Activated CD4-positive, alpha-beta memory T cell treated with anti-CD3 and anti-CD28 coated beads, Interleukin-2, amount 10 ng/mL, durations not matched to agents 7 days and 5 days (primary cell): ENCODE measurements at regions not wholly inside any gene's neighbourhood (a gene's known extent, or its start where the extent isn't known, plus 50 kb on each side); places are given as distances from the start of the nearest gene placed in this dataset.

ENCODE experiments used
- CTCF ChIA-PET: fragments of 350-600 bp; sonication (Branson Sonifier 250); formaldehyde crosslinking; loops from one replicate; lab custom pipeline; 2021; ENCODE audit warnings: antibody characterized with exemption, inconsistent platforms; lab: Charles Lee
- POLR2A ChIA-PET: fragments of 350-600 bp; sonication (Branson Sonifier 250); formaldehyde crosslinking; loops from one replicate; lab custom pipeline; 2021; ENCODE audit warnings: antibody characterized with exemption; lab: Charles Lee
- DNase-seq: peaks from one replicate; pipeline ENCODE4 v3.0.0-alpha.2; 2020
- H3K27ac Mint-ChIP-seq: one replicate; pipeline ENCODE4 v1.8.0; 2021; ENCODE audit warnings: mild to moderate bottlenecking, mixed read lengths
- H3K27me3 Mint-ChIP-seq: one replicate; pipeline ENCODE4 v1.8.0; 2021; ENCODE audit warnings: mixed read lengths
- H3K36me3 Mint-ChIP-seq: one replicate; pipeline ENCODE4 v1.8.0; 2021; ENCODE audit warnings: low read depth, mixed read lengths
- H3K4me1 Mint-ChIP-seq: one replicate; pipeline ENCODE4 v1.8.0; 2021; ENCODE audit warnings: mixed read lengths
- H3K4me3 Mint-ChIP-seq: one replicate; pipeline ENCODE4 v1.8.0; 2021; ENCODE audit warnings: mild to moderate bottlenecking, mixed read lengths
- H3K9me3 Mint-ChIP-seq: one replicate; pipeline ENCODE4 v1.8.0; 2021; ENCODE audit warnings: mixed read lengths

- CTCF ChIA-PET = interaction anchor here (1.3 kb wide), 1 partner anchor 70 kb away, joined by 3 read pairs; no protein-coding TSS in a partner anchor
Measured at GRCh38 chr9:105052346-105052745, 124.4 kb upstream of the ABCA1 start.

GRCh38 chr9:105053209-105053652 lies 125.3 kb upstream of the ABCA1 start:
- Mint-ChIP-seq H3K4me1 (peaks cover 19% of the 10 kb centered on the region), H3K36me3 (no peaks in the 10 kb centered on the region), H3K27me3 (no peaks in the 10 kb centered on the region), H3K27ac (no peak overlapping the region), H3K9me3 (no peaks in the 10 kb centered on the region), H3K4me3 (no peak overlapping the region)
- CTCF ChIA-PET = interaction anchor here (1.3 kb wide), 1 partner anchor 71 kb away, joined by 3 read pairs; no protein-coding TSS in a partner anchor
- DNase-seq = peak; percentile 33
- POLR2A ChIA-PET = no interaction called here

More at GRCh38 chr9:105052346-105052745, 124.4 kb upstream of the ABCA1 start:
- Mint-ChIP-seq H3K4me1 (peaks cover 19% of the 10 kb centered on the region), H3K9me3 (no peaks in the 10 kb centered on the region), H3K27me3 (no peaks in the 10 kb centered on the region), H3K36me3 (no peaks in the 10 kb centered on the region), H3K27ac (no peak overlapping the region), H3K4me3 (no peak overlapping the region)
- no peak for DNase-seq
- POLR2A ChIA-PET = interaction anchor here (0.7 kb wide), 1 partner anchor 110 kb away, joined by 3 read pairs; no protein-coding TSS in a partner anchor

- CTCF ChIA-PET = interaction anchor here (0.5 kb wide), 1 partner anchor 192 kb away, joined by 3 read pairs; no protein-coding TSS in a partner anchor
- DNase-seq = no peak
- Mint-ChIP-seq H3K36me3 (no peaks in the 10 kb centered on the region), H3K4me3 (no peak overlapping the region), H3K27me3 (no peaks in the 10 kb centered on the region), H3K27ac (no peak overlapping the region), H3K9me3 (no peaks in the 10 kb centered on the region), H3K4me1 (peaks cover 19% of the 10 kb centered on the region)
- POLR2A ChIA-PET = no interaction called here
Measured at GRCh38 chr9:105054491-105054890, 126.5 kb upstream of the ABCA1 start.

DNA sequence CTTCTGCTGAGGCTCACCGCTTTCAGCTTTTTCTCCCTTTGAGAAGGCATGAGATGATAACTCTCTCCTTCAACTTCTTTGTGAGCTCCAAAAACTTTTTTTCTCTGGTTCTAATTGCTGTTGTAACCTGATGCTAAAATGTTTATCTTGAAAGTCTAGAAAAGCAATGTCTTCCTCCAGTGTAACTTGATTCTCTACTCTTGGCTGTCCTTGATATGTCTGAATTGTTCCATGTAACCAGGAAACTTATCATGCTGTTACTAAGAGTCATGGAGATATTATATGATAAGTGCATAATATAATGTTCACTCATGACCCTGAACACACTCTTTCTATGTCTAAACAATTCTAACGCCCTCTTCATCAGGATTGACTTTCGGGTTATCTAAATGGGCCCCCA lies 128.0 kb upstream of the ABCA1 start:
- no peak overlapping the region for H3K27ac Mint-ChIP-seq
- no peak for DNase-seq
- H3K9me3 Mint-ChIP-seq = no peaks in the 10 kb centered on the region
- no peaks in the 10 kb centered on the region for H3K27me3 Mint-ChIP-seq
- H3K4me1 Mint-ChIP-seq = peaks cover 19% of the 10 kb centered on the region
- ChIA-PET POLR2A (no interaction called here), CTCF (no interaction called here)
- H3K4me3 Mint-ChIP-seq = no peak overlapping the region
- no peaks in the 10 kb centered on the region for H3K36me3 Mint-ChIP-seq

DNA sequence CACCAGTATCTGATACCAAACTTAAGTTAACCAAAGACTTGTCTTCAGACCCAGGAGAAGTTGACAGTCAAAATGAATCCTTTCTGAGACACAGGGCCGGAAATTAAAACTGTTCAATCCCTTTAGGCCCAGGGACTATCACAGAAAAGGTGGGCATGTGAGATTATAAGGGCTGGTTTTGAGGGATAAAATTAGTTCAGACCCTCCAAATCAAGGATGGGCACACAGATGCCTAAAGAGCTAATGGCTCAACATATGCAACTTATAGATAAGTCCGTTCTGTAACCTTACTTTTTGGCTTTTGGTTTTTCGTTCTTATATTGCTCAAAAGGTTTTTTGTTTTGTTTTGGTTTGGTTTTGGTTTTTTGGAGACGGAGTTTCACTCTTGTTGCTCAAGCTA lies 129.6 kb upstream of the ABCA1 start:
- Mint-ChIP-seq H3K4me3 (no peak overlapping the region), H3K9me3 (no peaks in the 10 kb centered on the region), H3K36me3 (no peaks in the 10 kb centered on the region), H3K27ac (no peak overlapping the region), H3K27me3 (no peaks in the 10 kb centered on the region), H3K4me1 (peaks cover 11% of the 10 kb centered on the region)
- DNase-seq = no peak
- ChIA-PET POLR2A (no interaction called here), CTCF (no interaction called here)

- no peak for DNase-seq
- ChIA-PET CTCF (no interaction called here), POLR2A (no interaction called here)
- Mint-ChIP-seq H3K27ac (no peak overlapping the region), H3K9me3 (peaks cover 4% of the 10 kb centered on the region), H3K4me1 (peaks cover 6% of the 10 kb centered on the region), H3K4me3 (no peak overlapping the region), H3K36me3 (no peaks in the 10 kb centered on the region), H3K27me3 (no peaks in the 10 kb centered on the region)
Measured at GRCh38 chr9:105059252-105059651, 131.3 kb upstream of the ABCA1 start.

DNA sequence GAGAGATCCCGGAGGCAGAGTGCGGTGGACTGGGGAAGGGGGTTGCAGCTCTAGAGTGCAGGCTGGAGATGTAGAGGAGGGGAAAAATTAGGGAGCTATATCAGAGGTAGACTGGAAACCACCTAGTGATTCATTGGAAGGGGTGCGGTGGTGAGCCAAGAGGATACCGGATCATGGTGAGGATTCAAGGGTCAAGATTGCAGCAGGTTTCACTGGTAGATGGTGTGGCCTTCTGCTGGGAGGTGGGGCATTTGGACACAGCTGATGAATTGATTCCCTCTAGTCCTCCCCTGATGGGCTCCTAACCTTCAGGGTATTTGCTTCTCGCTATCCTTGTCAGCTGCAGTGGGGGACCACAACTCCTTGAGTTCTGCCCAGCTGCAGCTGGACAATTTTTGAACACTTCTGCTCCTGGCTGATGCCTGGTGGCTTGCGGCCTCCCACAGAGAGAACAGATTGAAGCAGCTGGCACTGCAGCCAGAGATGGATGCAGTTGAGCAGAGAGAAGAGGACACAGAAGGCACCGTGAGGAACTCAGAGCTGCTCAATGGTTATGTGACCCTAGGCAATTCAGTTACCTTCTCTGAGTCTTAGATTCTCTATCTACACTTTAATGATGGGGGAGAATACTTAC lies 134.4 kb upstream of the ABCA1 start:
- no peak for DNase-seq
- H3K4me3 Mint-ChIP-seq = no peak overlapping the region
- no peaks in the 10 kb centered on the region for H3K36me3 Mint-ChIP-seq
- POLR2A ChIA-PET = no interaction called here
- CTCF ChIA-PET = interaction anchor here (1.6 kb wide), 1 partner anchor 12 kb away, joined by 3 read pairs; no protein-coding TSS in a partner anchor
- H3K27ac Mint-ChIP-seq = no peak overlapping the region
- no peaks in the 10 kb centered on the region for H3K27me3 Mint-ChIP-seq
- H3K9me3 Mint-ChIP-seq = peaks cover 4% of the 10 kb centered on the region
- peaks cover 6% of the 10 kb centered on the region for H3K4me1 Mint-ChIP-seq

- CTCF ChIA-PET = no interaction called here
- H3K36me3 Mint-ChIP-seq = no peaks in the 10 kb centered on the region
- POLR2A ChIA-PET = interaction anchor here (0.5 kb wide), 1 partner anchor 34 kb away, joined by 6 read pairs; no protein-coding TSS in a partner anchor
- peaks cover 6% of the 10 kb centered on the region for H3K4me1 Mint-ChIP-seq
- no peak overlapping the region for H3K27ac Mint-ChIP-seq
- DNase-seq = no peak
- H3K27me3 Mint-ChIP-seq = no peaks in the 10 kb centered on the region
- H3K4me3 Mint-ChIP-seq = no peak overlapping the region
- H3K9me3 Mint-ChIP-seq = peaks cover 4% of the 10 kb centered on the region
Measured at GRCh38 chr9:105064248-105065097, 136.5 kb upstream of the ABCA1 start.

- Mint-ChIP-seq H3K27me3 (no peaks in the 10 kb centered on the region), H3K36me3 (no peaks in the 10 kb centered on the region), H3K4me1 (peaks cover 6% of the 10 kb centered on the region), H3K27ac (no peak overlapping the region), H3K4me3 (no peak overlapping the region), H3K9me3 (peaks cover 4% of the 10 kb centered on the region)
- no peak for DNase-seq
- CTCF ChIA-PET = no interaction called here
- POLR2A ChIA-PET = no interaction called here
Measured at GRCh38 chr9:105065098-105066088, 137.4 kb upstream of the ABCA1 start.

GRCh38 chr9:105066275-105066865 lies 138.4 kb upstream of the ABCA1 start:
- Mint-ChIP-seq H3K4me3 (no peak overlapping the region), H3K27ac (no peak overlapping the region), H3K36me3 (no peaks in the 10 kb centered on the region), H3K9me3 (peaks cover 4% of the 10 kb centered on the region), H3K4me1 (peaks cover 6% of the 10 kb centered on the region), H3K27me3 (no peaks in the 10 kb centered on the region)
- ChIA-PET CTCF (no interaction called here), POLR2A (no interaction called here)
- DNase-seq = no peak

- Mint-ChIP-seq H3K4me3 (no peak overlapping the region), H3K27ac (no peak overlapping the region), H3K36me3 (no peaks in the 10 kb centered on the region), H3K9me3 (peaks cover 4% of the 10 kb centered on the region), H3K4me1 (peaks cover 6% of the 10 kb centered on the region), H3K27me3 (no peaks in the 10 kb centered on the region)
- CTCF ChIA-PET = no interaction called here
- DNase-seq = no peak
- POLR2A ChIA-PET = no interaction called here
Measured at GRCh38 chr9:105067895-105068580, 140.1 kb upstream of the ABCA1 start.

DNA sequence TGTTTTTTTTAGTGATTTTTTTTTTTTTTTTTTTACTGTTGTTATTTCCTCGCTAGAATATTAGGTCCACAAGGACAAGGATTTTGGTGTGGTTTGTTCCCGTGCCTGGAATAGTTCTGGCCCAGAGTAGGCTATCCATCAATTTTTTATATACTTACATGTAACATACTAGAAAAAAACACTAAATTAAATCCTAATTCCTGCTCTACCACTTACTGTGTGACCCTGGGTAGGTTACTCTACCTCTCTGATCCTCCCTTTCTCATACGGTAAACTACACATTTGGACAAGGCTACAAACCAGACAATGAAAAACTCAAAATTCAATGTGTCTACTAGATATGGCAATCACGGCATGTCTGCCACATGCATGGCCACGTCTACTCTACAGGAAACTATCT lies 141.3 kb upstream of the ABCA1 start:
- no peak for DNase-seq
- Mint-ChIP-seq H3K9me3 (no peaks in the 10 kb centered on the region), H3K4me1 (no peaks in the 10 kb centered on the region), H3K27ac (no peak overlapping the region), H3K27me3 (no peaks in the 10 kb centered on the region), H3K4me3 (no peak overlapping the region), H3K36me3 (no peaks in the 10 kb centered on the region)
- POLR2A ChIA-PET = no interaction called here
- CTCF ChIA-PET = no interaction called here
